ENCODE measurements at regions not wholly inside any gene's neighbourhood (a gene's known extent, or its start where the extent isn't known, plus 50 kb on each side); places are given as distances from the start of the nearest gene placed in this dataset.

DNA sequence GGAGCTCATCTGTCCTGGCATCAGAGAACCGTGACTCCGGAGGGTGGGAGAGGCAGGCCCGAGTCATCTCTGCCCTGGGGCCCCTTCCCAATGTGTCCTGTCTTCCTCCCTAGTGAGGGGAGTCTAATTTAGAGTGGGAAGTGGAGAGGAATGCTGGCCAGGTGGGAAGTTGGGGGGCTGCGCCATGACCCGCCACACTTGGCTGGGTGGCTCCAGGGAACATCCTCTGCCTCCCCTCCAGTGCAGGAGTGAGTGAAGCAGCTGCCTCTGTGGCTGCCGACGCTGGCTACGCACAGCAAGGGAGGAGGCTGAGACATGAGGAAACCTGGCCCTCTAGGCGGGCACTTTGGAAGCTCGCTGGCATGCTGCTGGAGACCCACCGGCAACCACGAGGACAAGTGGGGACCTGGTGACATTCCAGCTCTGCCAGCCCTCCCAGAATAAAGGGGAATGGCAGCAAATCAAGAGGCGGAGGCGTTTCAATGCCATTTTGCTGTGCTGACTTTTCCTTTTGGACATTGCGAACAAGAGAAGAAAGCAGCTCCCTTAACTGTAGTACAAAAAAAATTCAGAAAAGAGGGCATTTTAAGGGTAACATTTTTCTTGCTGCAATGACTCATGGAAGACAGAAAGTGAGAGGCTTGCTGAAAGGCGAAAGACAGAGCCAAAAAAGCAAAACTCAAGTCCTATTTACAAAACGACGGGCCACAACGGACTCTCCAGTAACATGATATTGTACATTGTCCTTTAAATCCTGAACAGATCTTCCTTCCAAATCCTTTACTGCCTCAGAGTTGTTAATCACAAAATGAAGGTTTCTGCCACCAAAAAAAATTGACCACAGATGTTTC, 121.2 kb upstream of the PITRM1 start:
- H3K4me3 ChIP-seq, result no peak overlapping the region
- intact Hi-C loops (cut with DNase I), result no loop called here
- H3K9me3 ChIP-seq, result no peaks in the 10 kb centered on the region
- H3K4me1 ChIP-seq, result no peaks in the 10 kb centered on the region
- no peak for DNase-seq
- no peaks in the 10 kb centered on the region for H3K36me3 ChIP-seq
- no peak for TF ChIP-seq CTCF (IDR thresholded peaks at IDR 0.05)
- no peak overlapping the region for H3K27ac ChIP-seq
- no peaks in the 10 kb centered on the region for H3K27me3 ChIP-seq
- no peak overlapping the region for H3K9ac ChIP-seq (ENCODE audit: low read depth in 2 of 2, low read length in 2 of 2)

DNA sequence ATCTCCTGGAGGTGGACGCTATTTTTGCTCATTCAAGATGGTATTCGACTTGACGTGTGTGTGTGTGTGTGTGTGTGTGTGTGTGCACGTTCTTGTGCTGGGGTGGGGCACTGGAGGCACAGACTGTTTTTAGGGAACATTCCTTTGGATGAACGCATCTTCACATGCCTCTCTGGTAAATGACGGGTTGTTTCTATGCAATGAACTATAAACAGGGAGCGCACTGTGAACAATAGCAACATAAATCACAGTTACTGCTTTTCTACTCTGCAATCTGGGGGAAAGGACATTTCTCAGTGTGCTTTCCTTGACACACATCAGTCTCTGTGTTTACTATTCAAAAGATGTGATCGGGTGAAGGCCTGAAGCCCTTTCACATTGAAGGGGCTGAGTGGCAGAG, 120.1 kb upstream of the PITRM1 start:
- TF ChIP-seq CTCF (IDR thresholded peaks at IDR 0.05), result no peak
- intact Hi-C loops (cut with DNase I), result no loop called here
- H3K27ac ChIP-seq, result no peak overlapping the region
- H3K4me3 ChIP-seq, result no peak overlapping the region
- no peak for DNase-seq
- no peaks in the 10 kb centered on the region for H3K9me3 ChIP-seq
- H3K4me1 ChIP-seq, result peaks cover under 1% of the 10 kb centered on the region
- no peaks in the 10 kb centered on the region for H3K36me3 ChIP-seq
- no peaks in the 10 kb centered on the region for H3K27me3 ChIP-seq
- H3K9ac ChIP-seq (ENCODE audit: low read depth in 2 of 2, low read length in 2 of 2), result no peak overlapping the region

GRCh38 chr10:3290550-3290949, 118.0 kb upstream of the PITRM1 start:
- no peaks in the 10 kb centered on the region for H3K9me3 ChIP-seq
- H3K36me3 ChIP-seq, result no peaks in the 10 kb centered on the region
- DNase-seq, result no peak

GRCh38 chr10:3287572-3288445, 115.2 kb upstream of the PITRM1 start:
- intact Hi-C loops (cut with DNase I), result no loop called here
- peak; percentile 90 for DNase-seq
- Histone ChIP-seq H3K4me3 (no peak overlapping the region), H3K4me1 (peaks cover 3% of the 10 kb centered on the region), H3K36me3 (no peaks in the 10 kb centered on the region), H3K27me3 (no peaks in the 10 kb centered on the region), H3K9ac (ENCODE audit: low read depth in 2 of 2, low read length in 2 of 2) (peak overlapping the region in 1 of 2 donors; percentile 80), H3K9me3 (no peaks in the 10 kb centered on the region), H3K27ac (no peak overlapping the region)
- TF ChIP-seq CTCF (IDR thresholded peaks at IDR 0.05), result no peak

More at GRCh38 chr10:3290550-3290949, 118.0 kb upstream of the PITRM1 start:
- intact Hi-C loops (cut with DNase I), result no loop called here
- Histone ChIP-seq H3K4me3 (no peak overlapping the region), H3K9ac (ENCODE audit: low read depth in 2 of 2, low read length in 2 of 2) (no peak overlapping the region), H3K27ac (no peak overlapping the region), H3K27me3 (no peaks in the 10 kb centered on the region), H3K4me1 (peaks cover 3% of the 10 kb centered on the region)
- no peak for TF ChIP-seq CTCF (IDR thresholded peaks at IDR 0.05)

DNA sequence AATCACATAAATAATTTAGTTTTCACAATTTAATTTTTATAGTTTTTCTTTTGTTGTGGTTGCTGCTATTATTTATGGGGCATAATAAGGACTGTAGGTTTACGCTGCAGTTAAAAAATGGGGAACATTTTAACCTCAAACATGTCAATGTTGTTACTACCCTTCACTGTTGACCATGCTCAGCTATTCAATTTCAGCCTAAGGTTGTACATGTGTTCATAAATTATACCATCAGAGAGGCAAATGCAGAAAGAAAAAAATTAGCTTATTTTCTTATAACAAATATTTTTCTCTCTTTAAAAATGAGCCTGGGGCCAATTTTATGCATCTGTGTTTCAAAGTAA, 110.1 kb upstream of the PITRM1 start:
- no peaks in the 10 kb centered on the region for H3K36me3 ChIP-seq
- no peak for TF ChIP-seq CTCF (IDR thresholded peaks at IDR 0.05)
- H3K9me3 ChIP-seq, result no peaks in the 10 kb centered on the region
- peaks cover 2% of the 10 kb centered on the region for H3K4me1 ChIP-seq
- no peak overlapping the region for H3K4me3 ChIP-seq
- no peak for DNase-seq
- no peaks in the 10 kb centered on the region for H3K27me3 ChIP-seq
- H3K27ac ChIP-seq, result no peak overlapping the region
- intact Hi-C loops (cut with DNase I), result no loop called here
- H3K9ac ChIP-seq (ENCODE audit: low read depth in 2 of 2, low read length in 2 of 2), result no peak overlapping the region
